ENCODE measurements at regions not wholly inside any gene's neighbourhood (a gene's known extent, or its start where the extent isn't known, plus 50 kb on each side); places are given as distances from the start of the nearest gene placed in this dataset.

DNA sequence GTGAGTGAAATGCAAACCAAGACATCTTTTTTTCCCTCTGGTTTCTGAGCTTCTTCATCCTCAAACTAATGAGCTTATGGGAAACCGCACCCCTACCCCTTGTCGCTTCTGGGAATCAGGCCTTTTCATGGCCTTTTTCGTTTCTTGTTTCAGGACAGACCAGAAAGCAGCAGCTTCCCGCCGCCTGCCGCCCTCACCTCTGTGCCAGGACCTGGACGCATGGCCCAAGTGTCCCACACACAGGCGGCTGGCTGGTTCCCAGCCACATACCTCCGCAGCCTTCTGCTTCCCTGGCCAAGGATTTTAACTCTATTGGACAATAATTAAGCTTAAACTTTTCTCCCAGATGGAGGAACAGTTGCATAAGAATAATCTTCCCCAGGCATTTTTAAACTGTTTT, 114.1 kb upstream of the SLITRK1 start:
- H2AFZ ChIP-seq (ENCODE audit: control insufficient read depth, low read depth, low read length), result no peak overlapping the region
- H3K4me2 ChIP-seq (ENCODE audit: control insufficient read depth, insufficient read depth), result no peak overlapping the region
- no peaks in the 10 kb centered on the region for H3K79me2 ChIP-seq (ENCODE audit: control insufficient read depth, insufficient read depth, low read length)
- H3K9me3 ChIP-seq (replicated peaks; ENCODE audit: control insufficient read depth, insufficient read depth, low read length), result no peaks in the 10 kb centered on the region; the same call in 2 of the 3 replicates
- no peaks in the 10 kb centered on the region for H3K36me3 ChIP-seq (ENCODE audit: control insufficient read depth in 2 of 2, insufficient read depth in 2 of 2, low read length in 1 of 2)
- no peaks in the 10 kb centered on the region for H4K20me1 ChIP-seq (ENCODE audit: control insufficient read depth, insufficient read depth)
- DNase-seq (ENCODE audit: low read depth, low spot score) (no peak), FAIRE-seq (no peak), ATAC-seq (no peak)
- ChIA-PET POLR2A (interaction anchor here (1.0 kb wide), 1 partner anchor 10 kb away, joined by 3 read pairs; no protein-coding TSS in a partner anchor), CTCF (interaction anchor here (1.0 kb wide), 1 partner anchor 121 kb away, joined by 3 read pairs; no protein-coding TSS in a partner anchor), RAD21 (ENCODE audit: unreplicated experiment) (no interaction called here), SMC1A (ENCODE audit: uncharacterized antibody, unreplicated experiment) (interaction anchor here (0.8 kb wide), 1 partner anchor 27 kb away, joined by 3 read pairs; no protein-coding TSS in a partner anchor)
- no peak overlapping the region for H3K4me3 ChIP-seq
- TF ChIP-seq, protein P1, sequence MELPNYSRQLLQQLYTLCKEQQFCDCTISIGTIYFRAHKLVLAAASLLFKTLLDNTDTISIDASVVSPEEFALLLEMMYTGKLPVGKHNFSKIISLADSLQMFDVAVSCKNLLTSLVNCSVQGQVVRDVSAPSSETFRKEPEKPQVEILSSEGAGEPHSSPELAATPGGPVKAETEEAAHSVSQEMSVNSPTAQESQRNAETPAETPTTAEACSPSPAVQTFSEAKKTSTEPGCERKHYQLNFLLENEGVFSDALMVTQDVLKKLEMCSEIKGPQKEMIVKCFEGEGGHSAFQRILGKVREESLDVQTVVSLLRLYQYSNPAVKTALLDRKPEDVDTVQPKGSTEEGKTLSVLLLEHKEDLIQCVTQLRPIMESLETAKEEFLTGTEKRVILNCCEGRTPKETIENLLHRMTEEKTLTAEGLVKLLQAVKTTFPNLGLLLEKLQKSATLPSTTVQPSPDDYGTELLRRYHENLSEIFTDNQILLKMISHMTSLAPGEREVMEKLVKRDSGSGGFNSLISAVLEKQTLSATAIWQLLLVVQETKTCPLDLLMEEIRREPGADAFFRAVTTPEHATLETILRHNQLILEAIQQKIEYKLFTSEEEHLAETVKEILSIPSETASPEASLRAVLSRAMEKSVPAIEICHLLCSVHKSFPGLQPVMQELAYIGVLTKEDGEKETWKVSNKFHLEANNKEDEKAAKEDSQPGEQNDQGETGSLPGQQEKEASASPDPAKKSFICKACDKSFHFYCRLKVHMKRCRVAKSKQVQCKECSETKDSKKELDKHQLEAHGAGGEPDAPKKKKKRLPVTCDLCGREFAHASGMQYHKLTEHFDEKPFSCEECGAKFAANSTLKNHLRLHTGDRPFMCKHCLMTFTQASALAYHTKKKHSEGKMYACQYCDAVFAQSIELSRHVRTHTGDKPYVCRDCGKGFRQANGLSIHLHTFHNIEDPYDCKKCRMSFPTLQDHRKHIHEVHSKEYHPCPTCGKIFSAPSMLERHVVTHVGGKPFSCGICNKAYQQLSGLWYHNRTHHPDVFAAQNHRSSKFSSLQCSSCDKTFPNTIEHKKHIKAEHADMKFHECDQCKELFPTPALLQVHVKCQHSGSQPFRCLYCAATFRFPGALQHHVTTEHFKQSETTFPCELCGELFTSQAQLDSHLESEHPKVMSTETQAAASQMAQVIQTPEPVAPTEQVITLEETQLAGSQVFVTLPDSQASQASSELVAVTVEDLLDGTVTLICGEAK (IDR thresholded peaks at IDR 0.05; ENCODE audit: borderline replicate concordance), result no peak
- TF ChIP-seq CBX3 (IDR thresholded peaks at IDR 0.05; ENCODE audit: borderline replicate concordance, low read depth) (no peak), ZSCAN29 (IDR thresholded peaks at IDR 0.05) (no peak), BMI1 (IDR thresholded peaks at IDR 0.05; ENCODE audit: borderline replicate concordance) (no peak), JUND (IDR thresholded peaks at IDR 0.05; ENCODE audit: low read depth, low read length) (no peak), SRF (IDR thresholded peaks at IDR 0.05; ENCODE audit: low read depth in 2 of 2, low read length in 2 of 2) (no peak), CHD4 (IDR thresholded peaks at IDR 0.05) (no peak), SMAD5 (IDR thresholded peaks at IDR 0.05; ENCODE audit: low read depth) (no peak), NRF1 (conservative IDR thresholded peaks at IDR 0.05; ENCODE audit: low read depth, low read length) (no peak), TCF7 (IDR thresholded peaks at IDR 0.05; ENCODE audit: borderline replicate concordance) (no peak), SPI1 (IDR thresholded peaks at IDR 0.05; ENCODE audit: borderline replicate concordance, insufficient read depth, low read depth, low read length) (no peak)
- TF ChIP-seq, protein P2, sequence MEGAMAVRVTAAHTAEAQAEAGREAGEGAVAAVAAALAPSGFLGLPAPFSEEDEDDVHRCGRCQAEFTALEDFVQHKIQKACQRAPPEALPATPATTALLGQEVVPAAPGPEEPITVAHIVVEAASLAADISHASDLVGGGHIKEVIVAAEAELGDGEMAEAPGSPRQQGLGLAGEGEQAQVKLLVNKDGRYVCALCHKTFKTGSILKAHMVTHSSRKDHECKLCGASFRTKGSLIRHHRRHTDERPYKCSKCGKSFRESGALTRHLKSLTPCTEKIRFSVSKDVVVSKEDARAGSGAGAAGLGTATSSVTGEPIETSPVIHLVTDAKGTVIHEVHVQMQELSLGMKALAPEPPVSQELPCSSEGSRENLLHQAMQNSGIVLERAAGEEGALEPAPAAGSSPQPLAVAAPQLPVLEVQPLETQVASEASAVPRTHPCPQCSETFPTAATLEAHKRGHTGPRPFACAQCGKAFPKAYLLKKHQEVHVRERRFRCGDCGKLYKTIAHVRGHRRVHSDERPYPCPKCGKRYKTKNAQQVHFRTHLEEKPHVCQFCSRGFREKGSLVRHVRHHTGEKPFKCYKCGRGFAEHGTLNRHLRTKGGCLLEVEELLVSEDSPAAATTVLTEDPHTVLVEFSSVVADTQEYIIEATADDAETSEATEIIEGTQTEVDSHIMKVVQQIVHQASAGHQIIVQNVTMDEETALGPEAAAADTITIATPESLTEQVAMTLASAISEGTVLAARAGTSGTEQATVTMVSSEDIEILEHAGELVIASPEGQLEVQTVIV (IDR thresholded peaks at IDR 0.05; ENCODE audit: borderline replicate concordance, partially characterized antibody), result no peak
- no peak overlapping the region for H3K9ac ChIP-seq (ENCODE audit: control insufficient read depth, insufficient read depth, low read length)
- intact Hi-C loops (cut with micrococcal nuclease; ENCODE audit: unreplicated experiment) (no loop called here), in situ Hi-C loops (cut with MboI) (no loop called here)
- no peak overlapping the region for H3K27ac ChIP-seq (ENCODE audit: control insufficient read depth, insufficient read depth)
- BruUV-seq (replicated peaks), result no TSS peak
- WGBS (ENCODE audit: insufficient coverage, insufficient replicate concordance, low lambda C conversion rate, missing lambda C conversion rate), result 63% methylated on average over 9 of the region's 9 CpGs
- no peaks in the 10 kb centered on the region for H3K27me3 ChIP-seq (replicated peaks in 1 of 2; ENCODE audit: control insufficient read depth in 2 of 2, insufficient read depth in 2 of 2, low read length in 1 of 2)
- no peaks in the 10 kb centered on the region for H3K4me1 ChIP-seq (ENCODE audit: control insufficient read depth, insufficient read depth, low read length)
